GM21526 (cell line): ENCODE measurements at regions not wholly inside any gene's neighbourhood (a gene's known extent, or its start where the extent isn't known, plus 50 kb on each side); places are given as distances from the start of the nearest gene placed in this dataset.

Experiments used
- ATAC-seq: cut with Tn5 transposase; IDR thresholded peaks from one replicate; pipeline ENCODE4 v1.9.1; 2021; ENCODE audit warnings: moderate library complexity; ENCODE audit not compliant: unreplicated experiment, low FRiP score

GRCh38 chr12:90174198-90174510 lies 465.5 kb upstream of the ATP2B1 start:
- no peak for ATAC-seq

- ATAC-seq, result no peak
Measured at GRCh38 chr12:90173499-90174197, 465.0 kb upstream of the ATP2B1 start.

DNA sequence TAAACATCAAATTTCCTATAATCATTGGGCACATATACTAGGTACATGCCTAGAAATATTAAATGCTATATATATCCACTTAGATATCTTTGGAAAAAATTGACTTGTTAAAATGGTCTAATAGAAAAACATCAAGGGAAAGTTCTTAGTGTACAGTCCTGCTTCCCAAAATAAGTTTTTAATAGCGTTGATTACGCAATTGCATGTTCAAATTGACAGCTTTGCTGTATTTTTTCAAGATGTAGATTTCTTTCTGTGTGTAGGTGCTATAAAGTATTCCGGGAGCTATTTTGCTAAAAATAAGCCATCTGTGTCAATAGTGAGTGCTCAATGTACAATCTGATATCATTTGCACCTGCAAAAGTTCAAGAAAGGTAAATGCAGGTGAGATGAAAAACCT lies 463.9 kb upstream of the ATP2B1 start:
- no peak for ATAC-seq

DNA sequence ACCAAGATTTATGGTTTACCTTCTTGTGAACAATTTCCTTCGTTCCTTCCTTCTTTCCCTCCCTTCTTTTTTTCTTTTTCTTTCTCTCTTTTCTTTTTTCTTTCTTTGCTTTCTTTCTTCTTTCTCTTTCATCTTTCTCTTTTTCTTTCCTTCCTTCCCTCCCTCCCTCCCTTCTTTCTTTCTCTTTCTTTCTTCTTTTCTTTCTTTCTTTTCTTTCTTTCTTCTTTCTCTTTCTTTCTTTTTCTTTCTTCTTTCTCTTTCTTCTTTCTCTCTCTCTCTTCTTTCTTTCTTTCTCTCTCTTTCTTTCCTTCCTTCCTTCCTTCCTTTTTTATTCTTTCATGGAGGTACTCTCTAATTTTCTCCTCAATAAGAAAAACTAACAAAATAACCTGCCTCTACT lies 462.1 kb upstream of the ATP2B1 start:
- no peak for ATAC-seq

DNA sequence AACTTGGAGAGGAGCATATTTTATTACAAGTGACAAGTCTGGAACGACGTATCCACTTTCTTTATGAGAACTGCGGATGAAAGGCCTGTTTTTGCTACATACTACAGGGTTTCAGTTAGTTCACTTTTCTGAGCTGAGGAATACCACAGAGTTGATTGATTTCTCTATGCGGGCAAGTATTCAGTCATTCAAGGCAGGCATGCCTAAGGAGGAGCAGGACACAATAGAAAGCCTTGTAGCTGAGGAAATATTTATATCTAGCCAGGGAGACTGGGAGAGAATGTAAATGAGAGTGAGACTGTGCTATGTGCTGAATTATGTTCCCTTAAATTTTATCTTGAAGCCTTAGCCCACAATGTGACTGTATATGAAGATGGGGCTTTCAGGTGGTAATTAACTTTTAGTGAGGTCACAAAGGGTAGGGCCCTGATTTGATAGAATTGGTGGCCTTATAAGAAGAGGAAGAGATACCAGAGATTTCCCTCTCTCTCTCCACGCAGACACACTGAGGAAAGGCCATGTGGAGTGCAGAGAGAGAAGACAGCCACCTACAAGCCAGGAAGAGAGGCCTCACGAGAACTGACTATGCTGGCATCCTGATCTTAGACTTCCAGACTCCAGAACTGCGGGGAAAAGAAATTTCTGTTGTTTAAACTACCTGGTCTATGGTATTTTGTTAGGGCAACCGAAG lies 459.0 kb upstream of the ATP2B1 start:
- ATAC-seq, result no peak

DNA sequence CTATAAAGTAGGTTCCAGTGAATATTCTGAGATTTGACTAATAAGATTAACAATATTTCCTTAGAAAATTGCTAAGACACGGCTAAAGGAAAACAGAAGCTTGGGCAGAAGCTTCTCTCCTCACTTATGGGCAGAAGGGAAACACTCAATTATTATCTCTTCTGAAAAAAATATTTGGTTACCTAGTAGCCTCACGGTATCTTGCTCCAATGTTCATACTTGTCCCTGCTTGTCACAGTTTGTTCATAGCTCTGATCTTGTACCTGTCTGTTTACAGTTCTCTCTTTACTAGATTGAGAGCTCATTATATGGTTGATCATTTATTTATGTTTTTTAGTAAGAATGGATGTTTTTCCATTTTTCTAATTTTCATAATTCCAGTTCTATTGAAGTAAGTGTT lies 458.0 kb upstream of the ATP2B1 start:
- no peak for ATAC-seq

- no peak for ATAC-seq
Measured at GRCh38 chr12:90166012-90166411, 457.4 kb upstream of the ATP2B1 start.

GRCh38 chr12:90163975-90164374 lies 455.3 kb upstream of the ATP2B1 start:
- ATAC-seq, result no peak

DNA sequence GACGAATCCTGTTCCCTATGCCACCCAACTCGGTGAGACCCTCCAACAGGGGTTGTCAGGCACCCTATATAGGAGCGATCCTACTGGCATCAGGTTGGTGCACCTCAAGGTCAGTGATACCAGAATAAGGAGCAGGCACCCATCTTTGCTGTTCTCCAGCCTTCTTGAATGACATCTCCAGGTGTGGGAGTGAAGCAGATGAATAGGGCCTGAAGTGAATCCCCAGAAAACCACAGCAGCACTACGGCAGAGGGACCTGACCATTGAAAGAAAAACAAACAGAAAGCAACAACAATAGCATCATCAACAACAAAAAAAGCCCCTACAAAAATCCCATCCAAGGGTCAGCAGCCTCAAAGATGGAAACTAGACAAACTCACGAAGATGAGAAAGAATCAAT lies 445.2 kb upstream of the ATP2B1 start:
- no peak for ATAC-seq

DNA sequence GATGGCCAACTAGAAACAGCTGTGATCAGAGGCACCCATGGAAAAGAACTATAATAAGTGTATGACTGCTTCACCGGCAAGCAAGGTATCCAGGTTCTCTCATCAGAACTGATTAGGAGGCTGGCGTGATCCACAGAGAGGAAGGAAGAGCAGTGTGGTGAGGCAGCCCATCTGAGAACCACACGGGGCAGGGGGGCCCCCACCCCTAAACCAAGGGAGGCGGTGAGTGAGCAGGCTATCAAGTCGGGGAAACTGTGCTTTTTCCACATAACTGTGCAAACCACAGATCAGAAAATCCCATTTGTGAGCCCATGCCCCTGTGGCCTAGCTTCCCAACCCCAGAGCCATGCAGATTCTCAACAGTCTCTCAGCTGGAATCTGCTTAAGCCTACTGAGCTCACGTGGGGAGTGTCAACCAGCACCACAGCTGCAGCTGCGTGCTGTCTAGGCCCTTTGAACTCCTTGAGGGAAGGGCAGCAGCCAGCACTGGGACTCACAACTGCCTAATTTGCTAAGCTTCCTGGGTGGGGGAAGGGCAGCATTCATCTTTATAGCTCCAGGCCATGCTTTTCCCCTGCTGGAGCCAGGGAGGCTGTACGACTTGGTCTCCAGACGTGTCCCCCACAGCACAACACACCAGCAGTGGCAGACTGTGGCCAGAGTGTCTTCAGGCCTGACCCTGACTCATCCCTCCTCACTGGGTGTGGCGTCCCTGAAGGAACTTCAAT lies 444.4 kb upstream of the ATP2B1 start:
- no peak for ATAC-seq

DNA sequence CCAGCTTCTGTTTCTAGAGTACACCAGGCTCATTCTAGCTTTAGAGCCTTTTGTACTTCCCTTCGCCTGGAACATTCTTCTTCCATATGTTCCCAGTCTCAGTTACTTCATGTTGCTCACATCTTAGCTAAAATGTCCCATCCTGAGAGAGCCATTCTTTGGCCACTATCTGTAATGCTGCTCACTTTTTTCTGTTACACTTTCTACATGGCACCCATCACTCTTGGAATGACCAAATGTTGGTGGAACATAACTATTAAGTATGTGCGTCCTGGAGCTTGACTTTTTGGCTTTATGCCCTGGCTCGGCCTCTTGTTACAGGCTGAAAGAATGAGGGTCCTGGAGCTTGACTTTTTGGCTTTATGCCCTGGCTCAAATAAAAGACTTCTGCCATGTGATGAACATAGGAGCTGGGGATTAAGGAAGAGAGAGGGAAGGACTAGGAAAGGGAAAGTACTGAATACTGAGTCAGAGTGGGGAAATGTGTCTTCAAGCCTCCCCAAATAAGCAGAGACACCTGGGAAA lies 442.9 kb upstream of the ATP2B1 start:
- ATAC-seq, result no peak

GRCh38 chr12:90149453-90149852 lies 440.8 kb upstream of the ATP2B1 start:
- ATAC-seq, result no peak

GRCh38 chr12:90129366-90130030 lies 420.9 kb upstream of the ATP2B1 start:
- ATAC-seq, result no peak

- no peak for ATAC-seq
Measured at GRCh38 chr12:90128526-90128925, 419.9 kb upstream of the ATP2B1 start.

DNA sequence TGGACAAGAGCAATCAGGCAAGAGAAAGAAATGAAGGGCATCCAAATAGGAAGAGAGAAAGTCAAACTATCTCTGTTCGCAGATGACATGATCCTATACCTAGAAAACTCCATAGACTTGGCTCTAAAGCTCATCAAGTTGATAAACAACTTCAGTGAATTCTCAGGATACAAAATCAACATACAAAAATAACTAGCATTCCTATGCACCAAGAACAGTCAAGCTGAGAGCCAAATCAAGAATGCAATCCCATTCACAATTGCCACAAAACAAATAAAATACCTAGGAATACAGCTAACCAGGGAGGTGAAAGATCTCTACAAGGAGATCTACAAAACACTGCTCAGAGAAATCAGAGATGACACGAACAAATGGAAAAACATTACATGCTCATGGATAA lies 417.5 kb upstream of the ATP2B1 start:
- ATAC-seq, result no peak

GRCh38 chr12:90124914-90125313 lies 416.3 kb upstream of the ATP2B1 start:
- ATAC-seq, result no peak

- ATAC-seq, result no peak
Measured at GRCh38 chr12:90124289-90124688, 415.7 kb upstream of the ATP2B1 start.

DNA sequence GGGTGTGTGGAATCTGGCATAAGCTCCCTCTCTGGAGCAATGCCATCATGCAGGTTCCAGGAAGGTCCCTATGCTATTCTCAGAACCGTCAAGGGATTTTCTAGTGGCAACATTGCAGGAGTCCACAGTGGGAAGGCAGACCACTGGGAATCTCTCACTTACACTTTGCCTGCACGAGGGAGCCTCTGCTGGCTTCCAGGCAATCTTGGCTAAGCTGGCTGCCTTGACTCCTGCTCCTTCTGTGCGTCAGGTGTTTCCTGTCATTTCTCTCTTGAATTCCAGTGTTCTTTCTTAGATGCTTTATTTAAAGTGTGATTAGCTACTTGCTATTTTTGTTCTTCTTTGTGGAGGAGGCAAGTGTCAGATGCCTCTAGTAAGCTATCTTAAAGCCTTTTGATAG lies 414.0 kb upstream of the ATP2B1 start:
- no peak for ATAC-seq

GRCh38 chr12:90120627-90121026 lies 412.0 kb upstream of the ATP2B1 start:
- no peak for ATAC-seq

DNA sequence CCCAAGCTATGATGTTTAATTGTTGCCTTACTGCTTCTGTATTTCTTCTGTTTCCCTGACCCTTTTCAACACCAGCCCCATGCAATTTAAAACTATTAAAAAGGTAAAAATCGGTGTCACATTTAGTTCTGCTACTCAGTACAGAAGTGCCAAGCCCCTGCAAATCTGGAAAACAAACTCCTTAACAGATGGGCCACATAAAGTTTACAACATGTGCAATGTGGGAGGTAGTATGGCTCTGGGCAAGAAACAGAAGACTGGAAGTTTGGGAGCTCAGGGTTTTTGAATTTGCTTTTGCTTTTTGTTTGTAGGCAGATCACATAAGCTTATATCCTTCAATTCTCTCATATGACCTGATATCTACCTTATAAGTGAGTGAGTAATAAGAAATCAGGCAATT lies 404.0 kb upstream of the ATP2B1 start:
- ATAC-seq, result no peak
